K562 (cell line): ENCODE measurements at regions not wholly inside any gene's neighbourhood (a gene's known extent, or its start where the extent isn't known, plus 50 kb on each side); places are given as distances from the start of the nearest gene placed in this dataset.
"Not testable (repeated sequence)": the region's sequence is repeated elsewhere in the genome, so short reads cannot be mapped to it uniquely, and the experiment has no call there.

Experiments used
- CBX5 ChIP-seq: IDR thresholded peaks from 2 replicates; pipeline ENCODE4 v1.6.1; 2014; ENCODE audit warnings: low read depth, borderline replicate concordance
- CBX8 ChIP-seq: fragments of 200-600 bp; sonication (generic); IDR thresholded peaks from 2 replicates; pipeline ENCODE4 v1.6.1; 2012; ENCODE audit warnings: borderline replicate concordance, mixed run types, low read depth, mild to moderate bottlenecking, moderate library complexity, mixed read lengths, low read length, control low read depth, inconsistent platforms; ENCODE audit not compliant: poor library complexity, severe bottlenecking; ENCODE audit errors: extremely low read depth
- CHD2 ChIP-seq: IDR thresholded peaks from 2 replicates; pipeline ENCODE4 v1.6.1; 2011; ENCODE audit warnings: low read depth, low read length
- CTCF ChIP-seq, 3 experiments: IDR thresholded peaks in 2 of 3; conservative IDR thresholded peaks in 1 of 3; 2 replicates each; pipeline ENCODE4 v1.5.1; 2011 to 2012; ENCODE audit warnings: low read length in 3 of 3, mild to moderate bottlenecking in 3 of 3, control low read depth in 2 of 3, improper control_type of control experiment in 1 of 3, inconsistent platforms in 1 of 3, low read depth in 1 of 3, mixed read lengths in 1 of 3, moderate library complexity in 1 of 3; ENCODE audit not compliant: insufficient read depth in 2 of 3
- FOXM1 ChIP-seq, 2 experiments: fragments of 450-650 bp in 1 of 2; sonication (generic) in 1 of 2; formaldehyde crosslinking in 1 of 2; IDR thresholded peaks; 2 replicates each; pipeline versions ENCODE4 v1.6.1 to v1.9.0; 2017 to 2022; ENCODE audit warnings: low read depth in 2 of 2, mild to moderate bottlenecking in 2 of 2, missing genetic modification reagents in 1 of 2, moderate library complexity in 1 of 2
- HNRNPLL ChIP-seq: fragments of 200-400 bp; formaldehyde crosslinking; IDR thresholded peaks from 2 replicates; pipeline ENCODE4 v1.6.1; 2017; ENCODE audit warnings: low read length, low read depth, mild to moderate bottlenecking; ENCODE audit not compliant: poor library complexity, severe bottlenecking
- PHTF2 ChIP-seq: fragments of 250-450 bp; sonication (Bioruptor Pico); IDR thresholded peaks from 2 replicates; pipeline ENCODE4 v1.5.0; 2021; ENCODE audit warnings: mild to moderate bottlenecking
- PRDM10 ChIP-seq: fragments of 450-650 bp; IDR thresholded peaks from 2 replicates; pipeline ENCODE4 v1.6.1; 2018; ENCODE audit not compliant: partially characterized antibody
- SMARCC2 ChIP-seq: fragments of 450-650 bp; IDR thresholded peaks from 2 replicates; pipeline ENCODE4 v1.6.1; 2017; ENCODE audit warnings: antibody characterized with exemption, moderate library complexity, mild to moderate bottlenecking, low read depth
- SMC3 ChIP-seq: conservative IDR thresholded peaks from 2 replicates; pipeline ENCODE4 v1.6.1; 2011; ENCODE audit warnings: low read depth, low read length, improper control_type of control experiment; ENCODE audit not compliant: insufficient read depth
- TAF1 ChIP-seq: IDR thresholded peaks from 2 replicates; pipeline ENCODE4 v1.6.1; 2011; ENCODE audit warnings: mild to moderate bottlenecking, low read length, moderate library complexity; ENCODE audit not compliant: insufficient read depth, control insufficient read depth, severe bottlenecking; ENCODE audit errors: extremely low read depth

- TF ChIP-seq CBX8; FOXM1 (IDR thresholded peaks at IDR 0.05; ENCODE audit: low read depth); FOXM1 (CRISPR knock-in tag; IDR thresholded peaks at IDR 0.05; ENCODE audit: low read depth); HNRNPLL; SMC3; CTCF (IDR thresholded peaks at IDR 0.05 in 2 of 3, conservative IDR thresholded peaks at IDR 0.05 in 1 of 3; ENCODE audit: insufficient read depth in 2 of 3, low read depth in 1 of 3, low read length in 3 of 3); PHTF2 (CRISPR knock-in tag); SMARCC2; CHD2; PRDM10; TAF1; CBX5: not testable (repeated sequence)
Observed at GRCh38 chr6:61605851-61606250, 680.2 kb downstream of the KHDRBS2 start.
